Suprapubic skin (tissue), 4 donors: ENCODE measurements at regions not wholly inside any gene's neighbourhood (a gene's known extent, or its start where the extent isn't known, plus 50 kb on each side); places are given as distances from the start of the nearest gene placed in this dataset.

Experiments
- DNase-seq, 2 donors: peaks; one replicate each; pipeline ENCODE4 v3.0.0-alpha.2; 2019; ENCODE audit warnings: low spot score in 2 of 2
- H3K27ac ChIP-seq: fragments of 200-600 bp; sonication (generic); one replicate; pipeline ENCODE4 v1.5.1; 2019
- H3K27me3 ChIP-seq: fragments of 200-600 bp; sonication (generic); one replicate; pipeline ENCODE4 v1.5.1; 2019
- H3K36me3 ChIP-seq: fragments of 200-600 bp; sonication (generic); one replicate; pipeline ENCODE4 v1.5.1; 2019
- H3K4me1 ChIP-seq: fragments of 200-600 bp; sonication (generic); one replicate; pipeline ENCODE4 v1.5.1; 2019
- H3K4me3 ChIP-seq: fragments of 200-600 bp; sonication (generic); one replicate; pipeline ENCODE4 v1.5.1; 2019; ENCODE audit warnings: mild to moderate bottlenecking
- H3K9me3 ChIP-seq: fragments of 200-600 bp; sonication (generic); one replicate; pipeline ENCODE4 v1.5.1; 2019
- EP300 ChIP-seq: sonication (generic); formaldehyde crosslinking; IDR thresholded peaks from one replicate; pipeline ENCODE4 v1.6.1; 2017; ENCODE audit warnings: antibody characterized with exemption
- POLR2A ChIP-seq, 2 donors: fragments of 450-650 bp; IDR thresholded peaks; one replicate each; pipeline ENCODE4 v1.6.1; 2017; ENCODE audit warnings: antibody characterized with exemption in 2 of 2, mild to moderate bottlenecking in 2 of 2, moderate library complexity in 2 of 2
- POLR2AphosphoS5 ChIP-seq, 3 donors: sonication (generic); formaldehyde crosslinking; IDR thresholded peaks; one replicate each; pipeline ENCODE4 v1.6.1; 2017; ENCODE audit warnings: antibody characterized with exemption in 3 of 3
- WGBS: methylation state at CpG from one replicate; pipeline ENCODE4 v1.1.5; 2018; 5-methylcytosine and 5-hydroxymethylcytosine counted together
- TF ChIP-seq, protein P1 (sequence below), 2 donors: fragments of 200-600 bp in 1 of 2; fragments of 450-650 bp in 1 of 2; sonication (generic) in 1 of 2; IDR thresholded peaks; one replicate each; pipeline ENCODE4 v1.5.1; 2016 to 2019; ENCODE audit warnings: antibody characterized with exemption in 2 of 2, mild to moderate bottlenecking in 1 of 2, moderate library complexity in 1 of 2

DNA sequence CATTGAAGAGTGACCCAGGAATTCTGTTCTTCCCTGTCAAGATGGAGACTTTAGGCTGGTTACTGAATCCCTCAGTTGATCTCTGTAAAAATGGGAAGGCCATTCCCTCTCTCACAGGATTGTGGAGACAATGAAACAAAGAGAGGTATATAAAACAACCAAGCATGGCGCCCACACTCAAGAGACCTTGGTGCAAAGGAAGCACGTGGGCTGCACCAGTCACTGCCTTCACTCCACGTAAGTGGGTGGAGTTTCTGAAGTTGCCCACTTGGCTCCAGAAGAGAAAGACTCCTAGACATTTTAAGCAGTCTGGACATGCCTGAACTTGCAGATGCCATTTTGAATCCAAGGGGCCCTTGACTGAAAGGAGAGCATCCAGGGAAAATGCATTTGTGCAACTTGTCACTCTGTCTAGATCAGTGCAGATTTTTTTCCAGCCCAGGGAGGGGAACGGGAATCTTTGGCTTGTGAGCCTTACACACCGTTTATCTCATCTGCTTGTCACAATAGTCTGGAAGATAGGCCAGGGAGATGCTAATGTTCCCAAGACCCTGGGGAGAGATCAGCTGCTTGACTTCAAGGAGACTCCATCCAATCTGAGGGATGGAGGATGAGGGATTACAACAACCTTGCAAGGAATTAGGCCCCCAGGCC lies 96.9 kb upstream of the TBX3 start:
- TF ChIP-seq POLR2A (IDR thresholded peaks at IDR 0.05) (no peak), EP300 (no peak), POLR2AphosphoS5 (IDR thresholded peaks at IDR 0.05) (no peak)
- TF ChIP-seq, protein P1, sequence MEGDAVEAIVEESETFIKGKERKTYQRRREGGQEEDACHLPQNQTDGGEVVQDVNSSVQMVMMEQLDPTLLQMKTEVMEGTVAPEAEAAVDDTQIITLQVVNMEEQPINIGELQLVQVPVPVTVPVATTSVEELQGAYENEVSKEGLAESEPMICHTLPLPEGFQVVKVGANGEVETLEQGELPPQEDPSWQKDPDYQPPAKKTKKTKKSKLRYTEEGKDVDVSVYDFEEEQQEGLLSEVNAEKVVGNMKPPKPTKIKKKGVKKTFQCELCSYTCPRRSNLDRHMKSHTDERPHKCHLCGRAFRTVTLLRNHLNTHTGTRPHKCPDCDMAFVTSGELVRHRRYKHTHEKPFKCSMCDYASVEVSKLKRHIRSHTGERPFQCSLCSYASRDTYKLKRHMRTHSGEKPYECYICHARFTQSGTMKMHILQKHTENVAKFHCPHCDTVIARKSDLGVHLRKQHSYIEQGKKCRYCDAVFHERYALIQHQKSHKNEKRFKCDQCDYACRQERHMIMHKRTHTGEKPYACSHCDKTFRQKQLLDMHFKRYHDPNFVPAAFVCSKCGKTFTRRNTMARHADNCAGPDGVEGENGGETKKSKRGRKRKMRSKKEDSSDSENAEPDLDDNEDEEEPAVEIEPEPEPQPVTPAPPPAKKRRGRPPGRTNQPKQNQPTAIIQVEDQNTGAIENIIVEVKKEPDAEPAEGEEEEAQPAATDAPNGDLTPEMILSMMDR (IDR thresholded peaks at IDR 0.05): no peak
- H3K27ac ChIP-seq: no peak overlapping the region
- no peaks in the 10 kb centered on the region for H3K4me1 ChIP-seq
- H3K4me3 ChIP-seq: no peak overlapping the region
- H3K27me3 ChIP-seq: no peaks in the 10 kb centered on the region
- H3K36me3 ChIP-seq: no peaks in the 10 kb centered on the region
- DNase-seq: no peak
- WGBS: 63% methylated on average over 5 of the region's 5 CpGs
- no peaks in the 10 kb centered on the region for H3K9me3 ChIP-seq

DNA sequence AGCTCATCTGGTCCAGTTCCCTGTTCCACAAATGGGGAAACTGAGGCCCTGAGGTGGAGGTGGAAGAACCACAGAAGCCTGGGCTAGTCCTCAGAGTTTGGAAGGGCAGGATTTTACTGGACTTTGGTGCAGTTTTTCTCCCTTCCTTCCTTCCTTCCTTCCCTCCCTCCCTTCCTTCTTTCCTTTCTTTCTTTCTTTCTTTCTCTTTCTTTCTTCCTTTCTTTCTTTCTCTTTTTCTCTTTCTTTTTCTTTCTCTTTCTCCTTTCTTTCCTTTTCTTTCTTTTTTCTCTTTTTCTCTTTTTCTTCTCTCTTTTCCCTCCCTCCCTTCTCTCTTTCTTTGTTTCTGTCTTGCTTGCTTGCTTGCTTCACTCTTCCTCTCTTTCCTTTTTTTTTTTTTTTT lies 95.7 kb upstream of the TBX3 start:
- TF ChIP-seq, protein P1 (IDR thresholded peaks at IDR 0.05): no peak
- TF ChIP-seq EP300 (no peak), POLR2AphosphoS5 (IDR thresholded peaks at IDR 0.05) (no peak), POLR2A (IDR thresholded peaks at IDR 0.05) (no peak)
- Histone ChIP-seq H3K9me3 (no peaks in the 10 kb centered on the region), H3K4me1 (no peaks in the 10 kb centered on the region), H3K27me3 (no peaks in the 10 kb centered on the region), H3K36me3 (no peaks in the 10 kb centered on the region), H3K27ac (no peak overlapping the region), H3K4me3 (no peak overlapping the region)
- no peak for DNase-seq

DNA sequence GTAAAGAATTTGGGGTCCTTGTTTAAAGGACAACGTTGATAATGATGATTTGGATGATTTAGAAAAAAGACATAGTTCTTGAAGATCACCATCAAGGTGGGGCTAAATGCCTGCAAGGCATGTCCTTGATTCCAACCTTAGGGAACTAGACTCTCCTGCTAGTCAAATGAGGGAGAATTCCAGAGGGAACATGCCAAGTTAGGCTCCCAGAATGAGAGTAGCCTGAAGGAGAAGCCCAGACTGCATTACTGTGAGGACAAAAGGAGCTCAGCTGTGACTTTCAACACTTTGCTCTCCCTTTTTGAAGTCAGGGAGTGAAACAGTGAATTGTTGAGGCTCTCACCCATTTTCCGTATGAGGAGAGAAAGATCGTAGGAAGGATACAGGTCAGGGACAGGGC lies 95.2 kb upstream of the TBX3 start:
- WGBS: 76% methylated on average over 3 of the region's 3 CpGs
- no peak overlapping the region for H3K4me3 ChIP-seq
- H3K36me3 ChIP-seq: no peaks in the 10 kb centered on the region
- DNase-seq: no peak
- H3K27me3 ChIP-seq: no peaks in the 10 kb centered on the region
- no peak overlapping the region for H3K27ac ChIP-seq
- no peaks in the 10 kb centered on the region for H3K9me3 ChIP-seq
- no peaks in the 10 kb centered on the region for H3K4me1 ChIP-seq
- TF ChIP-seq, protein P1 (IDR thresholded peaks at IDR 0.05): no peak
- TF ChIP-seq POLR2AphosphoS5 (IDR thresholded peaks at IDR 0.05) (no peak), EP300 (no peak), POLR2A (IDR thresholded peaks at IDR 0.05) (no peak)

DNA sequence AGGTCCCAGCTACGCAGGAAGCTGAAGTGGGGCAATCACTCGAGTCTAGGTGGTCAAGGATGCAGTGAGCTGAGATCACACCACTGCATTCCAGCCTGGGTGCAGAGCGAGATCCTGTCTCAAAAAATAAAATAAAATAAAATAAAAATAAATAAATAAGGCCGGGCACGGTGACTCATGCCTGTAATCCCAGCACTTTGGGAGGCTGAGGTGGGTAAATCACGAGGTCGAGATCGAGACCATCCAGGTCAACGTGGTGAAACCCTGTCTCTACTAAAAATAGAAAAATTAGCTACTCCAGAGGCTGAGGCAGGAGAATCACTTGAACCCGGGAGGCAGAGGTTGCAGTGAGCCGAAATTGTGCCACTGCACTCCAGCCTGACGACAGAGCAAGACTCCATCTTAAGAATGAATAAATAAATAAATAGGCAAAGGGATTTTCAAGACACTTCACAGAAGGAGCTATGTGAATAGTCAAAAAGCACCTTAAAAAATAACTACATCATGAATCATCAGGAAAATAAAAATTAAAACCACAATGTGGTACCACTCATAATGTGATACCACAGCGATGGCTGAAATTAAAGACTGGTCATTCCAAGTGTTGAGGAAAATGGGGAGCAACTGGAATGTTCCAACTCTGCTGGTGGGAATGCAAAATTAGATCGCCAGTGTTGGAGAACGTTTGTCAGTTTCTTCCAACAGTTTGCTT lies 92.9 kb upstream of the TBX3 start:
- H3K4me1 ChIP-seq: no peaks in the 10 kb centered on the region
- H3K9me3 ChIP-seq: no peaks in the 10 kb centered on the region
- H3K27me3 ChIP-seq: no peaks in the 10 kb centered on the region
- WGBS: 85% methylated on average over 15 of the region's 15 CpGs
- TF ChIP-seq POLR2AphosphoS5 (IDR thresholded peaks at IDR 0.05): no peak
- TF ChIP-seq, protein P1 (IDR thresholded peaks at IDR 0.05): no peak
- no peak for TF ChIP-seq EP300
- no peak for TF ChIP-seq POLR2A (IDR thresholded peaks at IDR 0.05)
- DNase-seq: no peak
- H3K4me3 ChIP-seq: no peak overlapping the region
- H3K27ac ChIP-seq: no peak overlapping the region
- H3K36me3 ChIP-seq: no peaks in the 10 kb centered on the region

DNA sequence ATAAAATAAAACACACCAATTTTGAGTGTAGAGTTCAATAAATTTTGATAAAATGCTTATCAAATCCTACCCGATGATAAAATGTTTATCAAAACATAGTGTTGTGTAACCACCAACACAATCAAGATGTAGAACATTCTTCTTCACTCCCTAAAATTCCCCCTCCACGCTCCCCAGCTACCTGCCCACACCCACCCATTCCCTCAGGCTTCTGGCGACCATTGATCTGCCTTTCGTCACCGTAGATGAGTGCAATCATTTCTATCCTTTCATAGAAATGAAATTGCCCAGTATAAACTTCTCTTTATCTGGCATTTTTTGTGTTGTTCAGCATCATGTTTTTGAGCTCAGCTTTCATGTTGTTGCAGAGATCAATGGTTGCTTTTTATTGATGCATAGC lies 90.7 kb upstream of the TBX3 start:
- TF ChIP-seq, protein P1 (IDR thresholded peaks at IDR 0.05): no peak
- TF ChIP-seq POLR2A (IDR thresholded peaks at IDR 0.05) (no peak), POLR2AphosphoS5 (IDR thresholded peaks at IDR 0.05) (no peak), EP300 (no peak)

More for the DNA sequence above, 90.7 kb upstream of the TBX3 start:
- Histone ChIP-seq H3K36me3 (no peaks in the 10 kb centered on the region), H3K4me1 (no peaks in the 10 kb centered on the region), H3K27me3 (no peaks in the 10 kb centered on the region), H3K4me3 (no peak overlapping the region), H3K27ac (no peak overlapping the region), H3K9me3 (no peaks in the 10 kb centered on the region)
- 77% methylated on average over 5 of the region's 5 CpGs for WGBS
- DNase-seq: no peak
